ENCODE measurements at regions not wholly inside any gene's neighbourhood (a gene's known extent, or its start where the extent isn't known, plus 50 kb on each side); places are given as distances from the start of the nearest gene placed in this dataset.
"Not testable (repeated sequence)": the region's sequence is repeated elsewhere in the genome, so short reads cannot be mapped to it uniquely, and the experiment has no call there.

- H3K4me2 ChIP-seq (ENCODE audit: low read length); H3K9ac ChIP-seq (ENCODE audit: low read length): not testable (repeated sequence)
Measured at GRCh38 chr11:3572976-3573647, 68.7 kb downstream of the ART5 start.

GRCh38 chr11:3571752-3572151 is 70.0 kb downstream of the ART5 start:
- not testable (repeated sequence) for H3F3A ChIP-seq (ENCODE audit: insufficient read depth, low read length, poor library complexity, severe bottlenecking); H3K9me2 ChIP-seq (ENCODE audit: insufficient read depth, low read length); H3K9me3 ChIP-seq (ENCODE audit: low read length); H3K27ac ChIP-seq (ENCODE audit: low read length); H3K4me3 ChIP-seq (ENCODE audit: low read length); H3K79me2 ChIP-seq (replicated peaks; ENCODE audit: insufficient read depth, low read length); H3K4me2 ChIP-seq (ENCODE audit: low read length); H2AFZ ChIP-seq (ENCODE audit: low read depth, low read length); H4K20me1 ChIP-seq (ENCODE audit: insufficient read depth); H3K36me3 ChIP-seq (ENCODE audit: insufficient read depth, low read length); H3K27me3 ChIP-seq (ENCODE audit: insufficient read depth, low read depth, low read length); H3K9ac ChIP-seq (ENCODE audit: low read length)

More at GRCh38 chr11:3572976-3573647, 68.7 kb downstream of the ART5 start:
- H2AFZ ChIP-seq (ENCODE audit: low read depth, low read length); H3K9me2 ChIP-seq (ENCODE audit: insufficient read depth, low read length); H3K4me3 ChIP-seq (ENCODE audit: low read length); H3K79me2 ChIP-seq (replicated peaks; ENCODE audit: insufficient read depth, low read length); H3K27me3 ChIP-seq (ENCODE audit: insufficient read depth, low read depth, low read length); H4K20me1 ChIP-seq (ENCODE audit: insufficient read depth); H3K36me3 ChIP-seq (ENCODE audit: insufficient read depth, low read length); H3F3A ChIP-seq (ENCODE audit: insufficient read depth, low read length, poor library complexity, severe bottlenecking); H3K27ac ChIP-seq (ENCODE audit: low read length); H3K9me3 ChIP-seq (ENCODE audit: low read length): not testable (repeated sequence)

GRCh38 chr11:3565838-3566237 is 76.0 kb downstream of the ART5 start:
- not testable (repeated sequence) for H2AFZ ChIP-seq (ENCODE audit: low read depth, low read length); H4K20me1 ChIP-seq (ENCODE audit: insufficient read depth); H3K9me2 ChIP-seq (ENCODE audit: insufficient read depth, low read length); H3K36me3 ChIP-seq (ENCODE audit: insufficient read depth, low read length); H3K9me3 ChIP-seq (ENCODE audit: low read length); H3F3A ChIP-seq (ENCODE audit: insufficient read depth, low read length, poor library complexity, severe bottlenecking); H3K27me3 ChIP-seq (ENCODE audit: insufficient read depth, low read depth, low read length); H3K4me2 ChIP-seq (ENCODE audit: low read length); H3K27ac ChIP-seq (ENCODE audit: low read length); H3K9ac ChIP-seq (ENCODE audit: low read length); H3K79me2 ChIP-seq (replicated peaks; ENCODE audit: insufficient read depth, low read length); H3K4me3 ChIP-seq (ENCODE audit: low read length)

GRCh38 chr11:3564383-3564782 is 77.4 kb downstream of the ART5 start:
- not testable (repeated sequence) for H3K27me3 ChIP-seq (ENCODE audit: insufficient read depth, low read depth, low read length); H3K9ac ChIP-seq (ENCODE audit: low read length); H3K4me2 ChIP-seq (ENCODE audit: low read length); H4K20me1 ChIP-seq (ENCODE audit: insufficient read depth); H3K36me3 ChIP-seq (ENCODE audit: insufficient read depth, low read length); H3K27ac ChIP-seq (ENCODE audit: low read length); H3K79me2 ChIP-seq (replicated peaks; ENCODE audit: insufficient read depth, low read length); H3K4me3 ChIP-seq (ENCODE audit: low read length); H2AFZ ChIP-seq (ENCODE audit: low read depth, low read length); H3K9me3 ChIP-seq (ENCODE audit: low read length); H3F3A ChIP-seq (ENCODE audit: insufficient read depth, low read length, poor library complexity, severe bottlenecking); H3K9me2 ChIP-seq (ENCODE audit: insufficient read depth, low read length)

GRCh38 chr11:3554621-3555020 is 87.2 kb downstream of the ART5 start:
- not testable (repeated sequence) for H3K4me2 ChIP-seq (ENCODE audit: low read length); H3K9me3 ChIP-seq (ENCODE audit: low read length); H3K27ac ChIP-seq (ENCODE audit: low read length); H3K4me3 ChIP-seq (ENCODE audit: low read length); H3K9ac ChIP-seq (ENCODE audit: low read length); H3F3A ChIP-seq (ENCODE audit: insufficient read depth, low read length, poor library complexity, severe bottlenecking); H3K27me3 ChIP-seq (ENCODE audit: insufficient read depth, low read depth, low read length); H3K36me3 ChIP-seq (ENCODE audit: insufficient read depth, low read length); H4K20me1 ChIP-seq (ENCODE audit: insufficient read depth); H2AFZ ChIP-seq (ENCODE audit: low read depth, low read length); H3K9me2 ChIP-seq (ENCODE audit: insufficient read depth, low read length); H3K79me2 ChIP-seq (replicated peaks; ENCODE audit: insufficient read depth, low read length)

- not testable (repeated sequence) for H3K9ac ChIP-seq (ENCODE audit: low read length); H3K79me2 ChIP-seq (replicated peaks; ENCODE audit: insufficient read depth, low read length); H3K4me2 ChIP-seq (ENCODE audit: low read length); H3K27ac ChIP-seq (ENCODE audit: low read length); H3K27me3 ChIP-seq (ENCODE audit: insufficient read depth, low read depth, low read length); H2AFZ ChIP-seq (ENCODE audit: low read depth, low read length); H3K9me3 ChIP-seq (ENCODE audit: low read length); H4K20me1 ChIP-seq (ENCODE audit: insufficient read depth); H3F3A ChIP-seq (ENCODE audit: insufficient read depth, low read length, poor library complexity, severe bottlenecking); H3K36me3 ChIP-seq (ENCODE audit: insufficient read depth, low read length); H3K4me3 ChIP-seq (ENCODE audit: low read length); H3K9me2 ChIP-seq (ENCODE audit: insufficient read depth, low read length)
Measured at GRCh38 chr11:3544990-3545389, 96.8 kb downstream of the ART5 start.

GRCh38 chr11:3538220-3538619 is 103.6 kb downstream of the ART5 start:
- not testable (repeated sequence) for H3K27ac ChIP-seq (ENCODE audit: low read length); H3K36me3 ChIP-seq (ENCODE audit: insufficient read depth, low read length); H3K4me2 ChIP-seq (ENCODE audit: low read length); H3F3A ChIP-seq (ENCODE audit: insufficient read depth, low read length, poor library complexity, severe bottlenecking); H3K9me3 ChIP-seq (ENCODE audit: low read length); H3K4me3 ChIP-seq (ENCODE audit: low read length); H3K9ac ChIP-seq (ENCODE audit: low read length); H3K9me2 ChIP-seq (ENCODE audit: insufficient read depth, low read length); H4K20me1 ChIP-seq (ENCODE audit: insufficient read depth); H2AFZ ChIP-seq (ENCODE audit: low read depth, low read length); H3K79me2 ChIP-seq (replicated peaks; ENCODE audit: insufficient read depth, low read length); H3K27me3 ChIP-seq (ENCODE audit: insufficient read depth, low read depth, low read length)

- H3K9me2 ChIP-seq (ENCODE audit: insufficient read depth, low read length); H3K27ac ChIP-seq (ENCODE audit: low read length); H3K4me2 ChIP-seq (ENCODE audit: low read length); H3K79me2 ChIP-seq (replicated peaks; ENCODE audit: insufficient read depth, low read length); H3K9ac ChIP-seq (ENCODE audit: low read length); H3K4me3 ChIP-seq (ENCODE audit: low read length); H3K36me3 ChIP-seq (ENCODE audit: insufficient read depth, low read length); H3K27me3 ChIP-seq (ENCODE audit: insufficient read depth, low read depth, low read length); H2AFZ ChIP-seq (ENCODE audit: low read depth, low read length); H3K9me3 ChIP-seq (ENCODE audit: low read length); H3F3A ChIP-seq (ENCODE audit: insufficient read depth, low read length, poor library complexity, severe bottlenecking); H4K20me1 ChIP-seq (ENCODE audit: insufficient read depth): not testable (repeated sequence)
Measured at GRCh38 chr11:3537254-3537653, 104.5 kb downstream of the ART5 start.

Measured in neural cell (in vitro differentiated cells).